Activated naive CD4-positive, alpha-beta T cell treated with anti-CD3 and anti-CD28 coated beads for 36 hours (primary cell): ENCODE measurements at regions not wholly inside any gene's neighbourhood (a gene's known extent, or its start where the extent isn't known, plus 50 kb on each side); places are given as distances from the start of the nearest gene placed in this dataset.

Source experiments
- CTCF ChIA-PET: fragments of 350-600 bp; sonication (Branson Sonifier 250); formaldehyde crosslinking; loops from one replicate; lab custom pipeline; 2021; ENCODE audit warnings: antibody characterized with exemption; lab: Charles Lee
- DNase-seq: peaks from one replicate; pipeline ENCODE4 v3.0.0-alpha.2; 2020
- H3K27ac Mint-ChIP-seq: one replicate; pipeline ENCODE4 v1.8.0; 2021; ENCODE audit warnings: mild to moderate bottlenecking, mixed read lengths
- H3K27me3 Mint-ChIP-seq: one replicate; pipeline ENCODE4 v1.8.0; 2021; ENCODE audit warnings: low read depth, mixed read lengths
- H3K36me3 Mint-ChIP-seq: one replicate; pipeline ENCODE4 v1.8.0; 2021; ENCODE audit warnings: low read depth, mixed read lengths
- H3K4me1 Mint-ChIP-seq: one replicate; pipeline ENCODE4 v1.8.0; 2021; ENCODE audit warnings: low read depth, mixed read lengths
- H3K4me3 Mint-ChIP-seq: one replicate; pipeline ENCODE4 v1.8.0; 2021; ENCODE audit warnings: mild to moderate bottlenecking, moderate library complexity, mixed read lengths
- H3K9me3 Mint-ChIP-seq: one replicate; pipeline ENCODE4 v1.8.0; 2021; ENCODE audit warnings: mixed read lengths
- intact Hi-C: fragments of 100-400 bp; cut with micrococcal nuclease; formaldehyde crosslinking; loops from one replicate; pipeline ENCODE4 v1.15.1; 2023

DNA sequence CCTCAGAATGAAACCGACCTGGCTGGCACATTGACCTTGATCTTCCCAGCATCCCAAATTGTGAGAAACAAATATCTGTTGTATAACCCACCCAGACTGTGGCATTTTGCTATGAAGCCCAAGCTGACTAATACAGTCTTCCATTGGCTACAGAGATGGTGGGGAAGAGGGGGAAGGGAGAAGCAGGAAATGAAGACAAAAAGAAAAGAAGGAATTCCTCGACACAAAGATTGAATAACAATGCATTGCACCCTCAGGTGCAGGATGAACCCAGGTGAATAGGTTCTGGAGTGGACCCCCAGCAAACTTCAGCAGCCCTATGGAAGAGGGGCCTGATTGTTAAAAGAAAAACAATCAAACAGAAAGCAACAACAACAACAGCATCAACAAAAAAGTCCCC lies 270.7 kb downstream of the FSIP2 start:
- CTCF ChIA-PET: no interaction called here
- Mint-ChIP-seq H3K36me3 (peaks cover 21% of the 10 kb centered on the region), H3K27ac (no peak overlapping the region), H3K4me1 (no peaks in the 10 kb centered on the region), H3K27me3 (no peaks in the 10 kb centered on the region), H3K9me3 (peaks cover 19% of the 10 kb centered on the region), H3K4me3 (no peak overlapping the region)
- intact Hi-C loops: no loop called here
- DNase-seq: no peak

DNA sequence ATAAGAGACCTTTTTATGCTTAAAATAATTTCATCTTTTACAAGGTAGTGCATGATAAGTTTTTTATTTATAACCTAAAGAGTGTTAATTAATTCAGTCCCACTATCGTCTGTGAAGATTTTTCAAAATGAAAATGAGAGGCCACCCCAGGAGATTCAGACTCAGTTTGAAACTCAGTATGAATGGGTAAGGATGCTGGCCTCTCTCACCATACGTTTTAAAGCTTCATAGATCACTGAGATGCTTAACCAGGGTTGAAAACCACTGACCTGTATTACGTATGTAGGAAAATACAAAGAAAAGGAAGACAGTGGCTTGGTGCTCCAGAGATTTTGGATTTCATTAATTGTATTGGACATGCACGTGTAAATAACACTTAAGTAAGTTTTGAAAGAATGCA lies 278.7 kb downstream of the FSIP2 start:
- intact Hi-C loops: no loop called here
- peaks cover 8% of the 10 kb centered on the region for H3K36me3 Mint-ChIP-seq
- H3K9me3 Mint-ChIP-seq: peaks cover 15% of the 10 kb centered on the region
- H3K27ac Mint-ChIP-seq: no peak overlapping the region
- H3K4me3 Mint-ChIP-seq: no peak overlapping the region
- no peaks in the 10 kb centered on the region for H3K4me1 Mint-ChIP-seq
- no peaks in the 10 kb centered on the region for H3K27me3 Mint-ChIP-seq
- no peak for DNase-seq
- CTCF ChIA-PET: interaction anchor here (0.6 kb wide), 1 partner anchor 37 kb away, joined by 3 read pairs; no protein-coding TSS in a partner anchor

- H3K4me1 Mint-ChIP-seq: no peaks in the 10 kb centered on the region
- H3K27ac Mint-ChIP-seq: no peak overlapping the region
- CTCF ChIA-PET: no interaction called here
Observed at GRCh38 chr2:186024921-186025320, 286.3 kb downstream of the FSIP2 start.

DNA sequence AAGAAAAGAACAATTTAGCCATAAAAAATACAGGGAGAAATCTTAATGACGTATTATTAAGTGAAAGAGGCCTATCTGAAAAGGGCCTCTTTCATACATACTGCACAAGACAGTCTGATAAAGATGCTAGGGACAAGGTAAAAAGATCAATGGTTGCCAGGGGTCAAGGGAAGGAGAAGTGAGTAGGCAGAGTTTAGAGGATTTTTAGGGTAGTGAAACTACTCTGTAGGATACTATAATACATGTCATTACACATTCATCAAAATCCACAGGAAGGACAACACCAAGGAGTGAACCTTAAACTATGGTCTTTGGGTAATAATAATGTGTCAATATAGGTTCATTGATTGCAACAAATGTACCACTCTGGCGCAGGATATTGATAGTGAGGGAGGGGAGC lies 289.3 kb downstream of the FSIP2 start:
- H3K9me3 Mint-ChIP-seq: no peaks in the 10 kb centered on the region
- CTCF ChIA-PET: no interaction called here
- intact Hi-C loops: no loop called here

More at GRCh38 chr2:186024921-186025320, 286.3 kb downstream of the FSIP2 start:
- peaks cover 5% of the 10 kb centered on the region for H3K36me3 Mint-ChIP-seq
- no peak for DNase-seq
- H3K4me3 Mint-ChIP-seq: no peak overlapping the region
- H3K27me3 Mint-ChIP-seq: no peaks in the 10 kb centered on the region
- H3K9me3 Mint-ChIP-seq: no peaks in the 10 kb centered on the region
- intact Hi-C loops: no loop called here

DNA sequence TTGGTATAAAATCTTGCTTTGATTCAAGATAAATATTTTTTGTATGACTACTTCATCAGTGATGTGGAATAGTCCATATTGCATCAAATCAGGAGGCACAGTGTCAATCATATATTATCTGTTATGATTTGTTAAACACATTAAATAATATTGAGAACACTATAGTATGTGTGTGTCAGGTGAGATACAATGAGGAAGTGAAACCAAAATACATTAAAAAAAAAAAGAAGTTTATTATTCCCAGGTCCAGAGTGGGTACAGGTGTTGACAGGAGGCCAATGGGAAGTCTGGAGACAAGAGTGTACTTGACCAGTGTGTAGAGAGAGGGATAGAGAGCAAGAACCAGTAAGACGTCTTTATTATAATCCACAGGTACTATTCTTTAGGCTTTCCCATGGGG lies 292.6 kb downstream of the FSIP2 start:
- intact Hi-C loops: no loop called here
- Mint-ChIP-seq H3K27me3 (no peaks in the 10 kb centered on the region), H3K36me3 (peaks cover 6% of the 10 kb centered on the region), H3K9me3 (no peaks in the 10 kb centered on the region), H3K4me1 (no peaks in the 10 kb centered on the region), H3K4me3 (no peak overlapping the region), H3K27ac (no peak overlapping the region)
- DNase-seq: no peak
- CTCF ChIA-PET: no interaction called here

More for the DNA sequence above, 289.3 kb downstream of the FSIP2 start:
- no peak overlapping the region for H3K27ac Mint-ChIP-seq
- H3K4me3 Mint-ChIP-seq: no peak overlapping the region
- H3K36me3 Mint-ChIP-seq: peaks cover 6% of the 10 kb centered on the region
- no peaks in the 10 kb centered on the region for H3K27me3 Mint-ChIP-seq
- no peaks in the 10 kb centered on the region for H3K4me1 Mint-ChIP-seq
- no peak for DNase-seq

DNA sequence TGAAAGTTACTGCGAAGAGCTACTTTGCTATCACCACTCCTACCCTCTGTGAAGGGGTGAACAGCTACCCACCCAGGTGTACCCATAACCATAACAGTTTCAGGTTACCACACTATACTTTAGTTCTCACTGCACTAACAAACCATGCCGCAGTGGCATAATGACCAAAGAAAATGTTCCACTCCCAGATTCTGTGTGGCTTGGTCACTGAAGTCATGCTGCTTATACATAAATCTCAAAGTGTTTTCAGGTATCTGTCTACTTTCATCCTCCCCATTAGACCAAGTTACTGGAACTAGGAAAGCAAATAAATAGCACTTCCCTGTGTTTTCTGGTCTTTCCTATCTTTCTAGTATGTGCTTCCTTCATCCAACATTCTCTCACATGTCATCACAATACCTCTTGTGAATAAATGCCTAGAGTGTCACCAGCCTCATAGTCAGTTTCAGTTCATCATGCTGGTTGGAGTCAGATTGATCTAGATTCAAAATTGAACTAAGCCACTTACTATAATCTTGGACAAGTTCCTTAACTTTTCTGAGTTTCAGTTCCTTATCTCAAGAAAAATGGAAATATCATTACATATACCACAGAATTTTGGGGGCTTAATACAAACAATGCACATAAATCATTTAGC lies 293.6 kb downstream of the FSIP2 start:
- CTCF ChIA-PET: no interaction called here
- Mint-ChIP-seq H3K27me3 (no peaks in the 10 kb centered on the region), H3K36me3 (peaks cover 6% of the 10 kb centered on the region), H3K4me3 (no peak overlapping the region), H3K27ac (no peak overlapping the region), H3K4me1 (no peaks in the 10 kb centered on the region), H3K9me3 (no peaks in the 10 kb centered on the region)
- DNase-seq: no peak
- intact Hi-C loops: no loop called here

GRCh38 chr2:186032930-186033329 lies 294.3 kb downstream of the FSIP2 start:
- Mint-ChIP-seq H3K27ac (no peak overlapping the region), H3K9me3 (no peaks in the 10 kb centered on the region), H3K36me3 (peaks cover 3% of the 10 kb centered on the region), H3K27me3 (no peaks in the 10 kb centered on the region), H3K4me3 (no peak overlapping the region), H3K4me1 (no peaks in the 10 kb centered on the region)
- CTCF ChIA-PET: no interaction called here
- no peak for DNase-seq
- intact Hi-C loops: no loop called here

DNA sequence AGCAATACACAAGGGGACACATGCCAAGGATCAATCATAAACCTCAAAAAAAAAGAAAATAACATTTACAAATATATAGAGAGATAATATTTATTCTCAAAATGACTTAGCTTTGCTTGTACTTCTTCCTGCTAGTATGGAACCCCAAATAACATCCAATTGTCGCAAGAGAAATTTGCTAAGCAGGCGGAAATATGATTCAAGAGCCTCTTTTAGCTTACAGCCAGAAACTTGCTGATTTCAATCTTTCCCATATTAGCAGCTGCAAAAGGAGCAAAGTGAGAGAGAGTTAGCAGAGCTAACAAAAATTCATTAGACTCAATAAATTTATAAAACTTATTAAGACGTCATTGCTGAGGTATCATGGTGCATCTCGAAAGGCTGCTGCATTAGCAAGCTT lies 294.9 kb downstream of the FSIP2 start:
- Mint-ChIP-seq H3K4me1 (no peaks in the 10 kb centered on the region), H3K27ac (no peak overlapping the region), H3K4me3 (no peak overlapping the region), H3K36me3 (peaks cover 3% of the 10 kb centered on the region), H3K27me3 (no peaks in the 10 kb centered on the region), H3K9me3 (no peaks in the 10 kb centered on the region)
- CTCF ChIA-PET: no interaction called here
- DNase-seq: no peak
- intact Hi-C loops: no loop called here

DNA sequence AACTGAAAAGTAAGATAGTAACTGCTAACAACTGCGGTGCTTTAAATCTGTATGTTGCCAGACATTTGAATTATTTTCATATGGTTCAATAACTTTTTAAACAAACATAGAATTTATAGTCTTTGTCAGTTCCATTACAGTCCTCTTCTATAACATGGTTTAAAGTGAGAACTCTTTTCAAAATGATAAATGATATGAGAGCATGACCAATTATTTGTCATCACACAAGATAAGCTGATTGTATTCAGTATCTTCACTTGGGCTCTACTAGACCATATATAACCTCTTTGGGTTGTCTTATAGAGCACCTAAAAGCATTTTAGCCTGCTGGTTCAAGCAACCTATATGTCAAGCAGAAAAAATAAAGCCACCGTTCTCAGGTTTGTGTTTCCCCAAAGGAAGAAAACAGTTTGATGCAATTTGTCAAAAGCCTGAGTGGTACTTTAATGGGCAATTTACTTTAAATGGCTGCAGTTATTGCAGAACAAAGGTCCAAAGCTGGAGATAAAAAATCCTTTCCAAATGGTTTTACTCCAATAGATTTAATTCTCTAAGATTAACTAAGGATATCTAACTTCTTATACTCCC lies 298.4 kb downstream of the FSIP2 start:
- no peak overlapping the region for H3K27ac Mint-ChIP-seq
- intact Hi-C loops: no loop called here
- no peaks in the 10 kb centered on the region for H3K27me3 Mint-ChIP-seq
- peaks cover 3% of the 10 kb centered on the region for H3K36me3 Mint-ChIP-seq
- H3K9me3 Mint-ChIP-seq: no peaks in the 10 kb centered on the region
- no peaks in the 10 kb centered on the region for H3K4me1 Mint-ChIP-seq
- CTCF ChIA-PET: no interaction called here
- no peak for DNase-seq
- no peak overlapping the region for H3K4me3 Mint-ChIP-seq

- Mint-ChIP-seq H3K4me1 (no peaks in the 10 kb centered on the region), H3K27ac (no peak overlapping the region), H3K4me3 (no peak overlapping the region), H3K9me3 (no peaks in the 10 kb centered on the region), H3K27me3 (no peaks in the 10 kb centered on the region), H3K36me3 (no peaks in the 10 kb centered on the region)
- intact Hi-C loops: no loop called here
- CTCF ChIA-PET: no interaction called here
- no peak for DNase-seq
Observed at GRCh38 chr2:186042207-186043028, 303.8 kb downstream of the FSIP2 start.

- DNase-seq: no peak
- Mint-ChIP-seq H3K4me1 (no peaks in the 10 kb centered on the region), H3K36me3 (no peaks in the 10 kb centered on the region), H3K27me3 (no peaks in the 10 kb centered on the region), H3K4me3 (no peak overlapping the region), H3K27ac (no peak overlapping the region), H3K9me3 (no peaks in the 10 kb centered on the region)
- intact Hi-C loops: no loop called here
- CTCF ChIA-PET: no interaction called here
Observed at GRCh38 chr2:186044761-186045160, 306.2 kb downstream of the FSIP2 start.

DNA sequence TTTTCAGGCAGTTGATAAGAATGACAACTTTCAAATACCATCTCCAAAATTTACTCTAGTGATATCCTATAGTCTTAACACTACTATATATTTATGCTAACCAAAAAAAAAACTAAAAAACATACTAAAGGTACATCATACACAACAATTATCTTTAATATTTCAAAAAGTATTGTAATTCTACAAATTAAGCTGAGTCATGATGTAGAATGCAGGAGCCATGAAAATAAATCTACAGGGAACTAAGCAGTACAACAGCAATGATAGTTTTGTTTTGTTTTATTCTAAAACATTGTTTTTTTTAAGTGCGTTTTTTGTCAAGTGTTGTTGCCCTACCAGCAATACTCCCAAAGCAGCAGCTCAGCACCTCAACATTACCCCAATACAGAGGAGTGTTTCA lies 314.3 kb downstream of the FSIP2 start:
- no peaks in the 10 kb centered on the region for H3K4me1 Mint-ChIP-seq
- H3K27me3 Mint-ChIP-seq: no peaks in the 10 kb centered on the region
- H3K4me3 Mint-ChIP-seq: no peak overlapping the region
- no peak for DNase-seq
- no peaks in the 10 kb centered on the region for H3K36me3 Mint-ChIP-seq
- CTCF ChIA-PET: no interaction called here
- intact Hi-C loops: no loop called here
- H3K9me3 Mint-ChIP-seq: no peaks in the 10 kb centered on the region
- H3K27ac Mint-ChIP-seq: no peak overlapping the region

DNA sequence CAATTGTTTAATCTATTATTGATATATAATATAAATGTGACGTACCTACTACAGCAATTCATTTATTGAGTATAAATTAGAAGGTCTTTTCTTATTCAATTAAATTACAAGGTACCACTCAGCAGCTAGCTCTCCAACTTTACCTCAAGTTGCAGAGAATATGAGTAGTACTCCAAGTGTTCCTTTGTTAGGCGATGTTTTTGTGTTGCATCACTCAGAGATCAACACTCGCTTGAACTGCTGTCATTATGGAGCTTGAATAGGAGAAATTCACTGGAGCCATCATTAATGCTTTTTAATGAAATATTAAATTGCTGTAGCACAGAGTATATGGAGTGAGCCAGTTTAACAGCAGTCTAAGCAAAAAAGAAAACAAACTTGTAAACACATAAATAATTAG lies 320.0 kb downstream of the FSIP2 start:
- Mint-ChIP-seq H3K4me3 (no peak overlapping the region), H3K27ac (no peak overlapping the region), H3K4me1 (no peaks in the 10 kb centered on the region), H3K27me3 (no peaks in the 10 kb centered on the region), H3K36me3 (peaks cover 2% of the 10 kb centered on the region), H3K9me3 (no peaks in the 10 kb centered on the region)
- CTCF ChIA-PET: no interaction called here
- intact Hi-C loops: no loop called here
- no peak for DNase-seq
